ENCODE measurements at regions not wholly inside any gene's neighbourhood (a gene's known extent, or its start where the extent isn't known, plus 50 kb on each side); places are given as distances from the start of the nearest gene placed in this dataset.

DNA sequence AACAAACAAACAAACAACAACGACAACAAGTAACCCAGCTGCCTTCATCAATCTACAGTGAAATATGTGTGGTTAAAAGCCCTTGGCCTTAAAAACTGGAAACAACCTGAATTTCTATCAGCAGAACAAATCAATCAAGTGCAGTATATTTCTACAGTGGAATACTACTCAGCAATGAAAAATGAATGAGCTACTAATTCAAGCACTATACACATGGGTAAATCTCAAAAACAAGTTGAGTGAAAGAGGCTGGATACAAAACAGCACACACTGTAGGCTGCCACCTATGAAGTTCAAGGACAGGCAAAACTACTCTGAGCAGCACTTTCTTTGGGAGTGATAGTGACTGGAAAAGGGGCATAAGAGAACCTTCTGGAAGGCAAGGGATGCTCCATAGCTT lies 395.5 kb upstream of the PROK2 start:
- TF ChIP-seq, protein P1, sequence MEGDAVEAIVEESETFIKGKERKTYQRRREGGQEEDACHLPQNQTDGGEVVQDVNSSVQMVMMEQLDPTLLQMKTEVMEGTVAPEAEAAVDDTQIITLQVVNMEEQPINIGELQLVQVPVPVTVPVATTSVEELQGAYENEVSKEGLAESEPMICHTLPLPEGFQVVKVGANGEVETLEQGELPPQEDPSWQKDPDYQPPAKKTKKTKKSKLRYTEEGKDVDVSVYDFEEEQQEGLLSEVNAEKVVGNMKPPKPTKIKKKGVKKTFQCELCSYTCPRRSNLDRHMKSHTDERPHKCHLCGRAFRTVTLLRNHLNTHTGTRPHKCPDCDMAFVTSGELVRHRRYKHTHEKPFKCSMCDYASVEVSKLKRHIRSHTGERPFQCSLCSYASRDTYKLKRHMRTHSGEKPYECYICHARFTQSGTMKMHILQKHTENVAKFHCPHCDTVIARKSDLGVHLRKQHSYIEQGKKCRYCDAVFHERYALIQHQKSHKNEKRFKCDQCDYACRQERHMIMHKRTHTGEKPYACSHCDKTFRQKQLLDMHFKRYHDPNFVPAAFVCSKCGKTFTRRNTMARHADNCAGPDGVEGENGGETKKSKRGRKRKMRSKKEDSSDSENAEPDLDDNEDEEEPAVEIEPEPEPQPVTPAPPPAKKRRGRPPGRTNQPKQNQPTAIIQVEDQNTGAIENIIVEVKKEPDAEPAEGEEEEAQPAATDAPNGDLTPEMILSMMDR (IDR thresholded peaks at IDR 0.05): no peak

DNA sequence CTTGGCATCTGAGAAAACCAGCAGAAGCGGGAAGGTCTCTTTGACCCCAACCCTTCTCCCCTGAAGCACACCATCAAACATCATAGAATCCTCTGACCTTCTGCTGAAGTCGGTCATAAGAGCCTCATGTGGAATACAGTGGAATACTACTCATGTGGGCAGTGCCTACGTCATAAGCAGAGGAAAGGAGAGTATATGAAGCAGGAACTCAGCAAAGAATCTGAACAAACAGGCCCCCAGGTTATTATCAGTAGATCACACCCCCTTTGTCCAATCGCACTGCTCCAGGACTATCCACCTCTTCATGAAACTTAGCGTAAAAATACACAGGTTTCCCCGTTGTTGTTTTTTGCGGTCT lies 394.1 kb upstream of the PROK2 start:
- TF ChIP-seq, protein P1 (IDR thresholded peaks at IDR 0.05): no peak

DNA sequence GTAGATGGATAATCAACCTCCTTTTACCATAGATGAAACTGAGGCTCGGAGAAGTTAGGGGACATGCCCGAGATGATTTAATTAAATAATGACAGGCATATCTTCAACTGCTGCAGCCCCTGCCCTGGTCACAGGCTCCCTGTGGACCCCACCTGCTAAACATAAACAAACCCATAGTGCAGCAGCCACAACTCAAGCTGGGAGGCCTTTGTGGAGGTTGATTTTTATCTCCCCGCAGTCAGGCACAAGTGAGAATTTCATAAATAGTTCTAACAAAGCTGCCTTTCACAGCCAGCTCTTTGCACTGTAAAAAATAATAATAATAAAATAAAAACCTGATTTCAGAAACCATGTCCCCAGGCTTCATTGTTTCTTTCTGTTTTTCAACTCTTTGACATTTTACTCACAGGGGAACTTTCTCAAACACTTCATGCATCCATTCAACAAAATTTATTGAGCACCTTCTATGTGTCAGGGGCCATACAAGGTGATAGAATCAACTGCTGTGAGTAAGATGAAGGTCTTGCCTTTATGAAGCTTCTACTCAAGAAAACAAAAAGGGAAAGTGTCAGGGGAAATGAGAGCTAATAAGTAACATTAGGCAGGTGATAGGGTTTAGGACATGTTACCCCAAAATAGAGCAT lies 393.6 kb upstream of the PROK2 start:
- TF ChIP-seq, protein P1 (IDR thresholded peaks at IDR 0.05): no peak

DNA sequence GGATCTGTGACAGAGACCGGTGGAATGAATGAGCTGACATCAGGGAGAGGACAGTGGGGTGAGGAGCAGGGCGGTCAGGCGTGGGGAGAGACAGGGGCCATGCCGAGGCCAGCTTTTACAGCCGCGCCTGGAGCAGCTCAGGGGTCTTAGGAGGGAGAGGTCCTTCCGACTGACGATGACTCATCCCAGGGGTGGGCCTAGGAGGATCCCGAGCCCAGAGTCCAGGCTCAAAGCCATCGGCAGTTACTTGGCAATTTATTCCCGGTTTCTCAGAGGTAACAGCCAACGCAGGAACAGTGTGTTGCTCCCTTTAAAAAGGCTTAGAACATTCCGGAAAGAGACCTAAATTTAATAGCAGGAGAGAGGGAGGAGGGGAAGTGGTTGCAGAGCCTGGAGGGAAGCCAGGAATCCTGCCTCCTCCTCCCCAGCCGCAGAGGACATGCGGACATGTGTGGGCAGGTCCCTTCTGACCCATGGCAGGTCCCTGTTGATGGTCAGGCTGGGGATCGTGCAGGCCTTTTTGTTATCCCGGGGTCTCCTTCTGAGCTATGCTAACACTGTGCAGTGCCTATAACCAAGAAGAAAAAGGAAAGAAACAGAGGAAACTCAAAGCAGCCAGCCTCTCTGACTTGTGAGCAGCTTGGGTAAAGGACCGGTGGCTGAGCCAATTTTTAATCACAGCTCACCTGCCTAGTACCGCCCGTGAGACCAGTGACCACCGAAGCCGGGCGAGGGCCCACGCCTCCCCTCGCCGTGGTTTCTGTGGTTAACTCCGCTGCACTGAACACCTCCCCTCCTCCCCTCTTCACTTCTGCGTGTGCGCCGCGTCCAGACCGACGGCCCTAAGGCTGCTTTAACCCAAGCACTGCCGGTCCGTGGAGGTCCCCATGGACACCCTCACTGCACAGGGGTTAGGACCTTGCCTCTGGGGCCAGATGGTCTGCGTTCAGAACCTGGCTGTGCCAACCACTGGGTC lies 392.4 kb upstream of the PROK2 start:
- TF ChIP-seq, protein P1 (IDR thresholded peaks at IDR 0.05): no peak

DNA sequence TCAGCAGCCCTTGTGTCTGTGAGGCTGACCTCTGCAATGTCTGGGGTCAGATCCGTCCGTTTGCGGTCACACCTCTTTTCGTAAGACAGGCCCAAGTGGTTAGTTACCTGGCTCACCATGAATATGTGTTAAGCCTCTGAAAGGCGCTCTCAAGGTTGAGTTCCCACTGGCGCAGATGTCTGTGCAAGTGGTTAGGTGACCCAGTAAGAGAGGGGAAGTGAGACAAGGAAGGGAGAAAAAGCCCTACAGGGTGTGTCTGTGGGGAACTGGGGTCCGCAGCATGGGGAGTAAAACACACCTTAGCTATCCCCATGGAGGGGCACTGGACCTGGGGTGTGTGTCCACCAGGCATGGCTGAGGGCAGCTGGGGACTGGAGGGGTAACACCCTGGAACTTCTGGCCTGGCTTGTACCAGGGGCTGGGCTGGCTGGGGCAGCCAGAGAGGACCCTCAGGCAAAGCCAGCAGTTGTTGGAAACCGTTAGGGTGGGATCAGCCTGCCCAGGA lies 391.6 kb upstream of the PROK2 start:
- TF ChIP-seq, protein P1 (IDR thresholded peaks at IDR 0.05): no peak

DNA sequence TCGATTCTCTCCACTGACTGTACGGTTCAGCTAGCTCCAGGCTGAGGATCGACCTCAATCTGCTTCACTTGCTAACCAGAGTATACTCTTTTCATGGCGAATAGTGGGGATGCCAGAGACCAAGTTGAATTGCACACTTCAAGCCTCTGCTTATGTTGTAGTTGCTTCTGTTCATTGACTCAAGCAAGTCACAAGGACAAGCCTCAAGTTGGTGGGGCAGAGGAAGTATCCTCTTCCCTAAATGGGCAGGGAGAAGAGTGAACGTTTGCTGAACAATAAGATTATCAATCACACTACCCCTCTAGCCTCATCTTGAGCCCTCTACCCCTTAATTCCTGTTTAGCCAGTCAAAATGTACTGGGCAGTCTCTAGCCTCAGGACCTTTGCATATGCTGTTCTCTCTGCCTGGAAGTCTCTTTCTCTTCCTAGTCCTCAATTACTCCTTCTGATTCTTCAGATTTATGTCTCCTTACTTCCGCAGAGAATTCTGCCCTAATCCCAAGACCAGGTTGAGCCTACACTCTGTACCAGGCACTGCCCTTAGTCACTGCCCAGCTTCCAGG lies 390.4 kb upstream of the PROK2 start:
- TF ChIP-seq, protein P1 (IDR thresholded peaks at IDR 0.05): no peak

DNA sequence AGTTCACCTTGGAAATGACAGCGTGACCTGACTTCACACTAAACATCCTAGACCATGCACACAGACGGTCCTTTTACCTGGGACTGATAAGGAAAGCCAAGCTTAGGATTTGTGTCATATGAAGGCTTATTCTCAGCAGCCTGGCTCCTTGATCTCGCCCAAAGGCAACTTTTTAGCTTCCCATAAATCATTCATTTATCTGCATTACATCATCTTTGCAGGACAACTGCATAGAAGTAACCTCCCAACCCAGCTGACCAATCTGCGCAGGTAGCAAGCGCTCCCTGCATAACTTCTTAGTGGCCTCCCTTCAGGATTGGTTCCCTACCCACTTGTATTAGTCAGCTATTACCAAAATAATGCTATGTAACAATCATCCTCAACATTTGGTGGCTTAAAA lies 389.9 kb upstream of the PROK2 start:
- TF ChIP-seq, protein P1 (IDR thresholded peaks at IDR 0.05): no peak
